ENCODE measurements at regions not wholly inside any gene's neighbourhood (a gene's known extent, or its start where the extent isn't known, plus 50 kb on each side); places are given as distances from the start of the nearest gene placed in this dataset.
"Not testable (repeated sequence)": the region's sequence is repeated elsewhere in the genome, so short reads cannot be mapped to it uniquely, and the experiment has no call there.

- TF ChIP-seq CTCF (IDR thresholded peaks at IDR 0.05; ENCODE audit: insufficient read depth, low read length, missing control alignments) = no peak
- H3K4me3 ChIP-seq (ENCODE audit: low read depth, low read length) = no peak overlapping the region
- ChIA-PET CTCF (no interaction called here), POLR2A (no interaction called here)
- DNase-seq (ENCODE audit: low read depth, low spot score) = no peak
Measured at GRCh38 chr7:32659853-32660252, 164.6 kb downstream of the AVL9 start.

GRCh38 chr7:32658467-32658869 lies 163.2 kb downstream of the AVL9 start:
- no peak for TF ChIP-seq CTCF (IDR thresholded peaks at IDR 0.05; ENCODE audit: insufficient read depth, low read length, missing control alignments)
- DNase-seq (ENCODE audit: low read depth, low spot score) = no peak

DNA sequence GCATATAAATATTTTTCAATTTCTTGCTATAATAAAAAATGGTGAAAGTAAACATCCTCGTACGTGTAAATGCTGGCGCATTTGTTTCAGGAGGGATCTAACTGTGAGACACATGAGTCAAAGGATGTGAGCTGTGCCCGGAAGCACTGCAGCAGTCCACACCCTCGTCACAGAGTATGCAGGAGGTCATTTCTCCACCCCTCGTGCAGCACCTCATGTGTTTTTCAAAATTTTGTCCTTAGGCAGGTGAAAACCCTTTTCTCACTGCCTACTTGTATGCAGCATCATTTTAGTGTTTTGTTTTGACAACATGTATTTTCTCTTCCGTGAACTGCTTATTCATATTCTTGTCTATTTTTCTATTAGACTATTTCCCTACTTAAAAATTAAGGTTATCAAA lies 162.7 kb downstream of the AVL9 start:
- ChIA-PET POLR2A (no interaction called here), CTCF (no interaction called here)
- no peak for TF ChIP-seq CTCF (IDR thresholded peaks at IDR 0.05; ENCODE audit: insufficient read depth, low read length, missing control alignments)
- DNase-seq (ENCODE audit: low read depth, low spot score) = no peak
- no peak overlapping the region for H3K4me3 ChIP-seq (ENCODE audit: low read depth, low read length)

More at GRCh38 chr7:32658467-32658869, 163.2 kb downstream of the AVL9 start:
- no peak overlapping the region for H3K4me3 ChIP-seq (ENCODE audit: low read depth, low read length)
- CTCF ChIA-PET = no interaction called here
- POLR2A ChIA-PET = no interaction called here

- POLR2A ChIA-PET; DNase-seq (ENCODE audit: low read depth, low spot score); CTCF ChIA-PET; H3K4me3 ChIP-seq (ENCODE audit: low read depth, low read length): not testable (repeated sequence)
Measured at GRCh38 chr7:32654549-32654948, 159.3 kb downstream of the AVL9 start.

- CTCF ChIA-PET; H3K4me3 ChIP-seq (ENCODE audit: low read depth, low read length); DNase-seq (ENCODE audit: low read depth, low spot score); POLR2A ChIA-PET: not testable (repeated sequence)
Measured at GRCh38 chr7:32650356-32650755, 155.1 kb downstream of the AVL9 start.

GRCh38 chr7:32648408-32649156 lies 153.3 kb downstream of the AVL9 start:
- CTCF ChIA-PET = no interaction called here
- no peak for TF ChIP-seq CTCF (IDR thresholded peaks at IDR 0.05; ENCODE audit: insufficient read depth, low read length, missing control alignments)
- no peak for DNase-seq (ENCODE audit: low read depth, low spot score)
- no peak overlapping the region for H3K4me3 ChIP-seq (ENCODE audit: low read depth, low read length)
- POLR2A ChIA-PET = no interaction called here

DNA sequence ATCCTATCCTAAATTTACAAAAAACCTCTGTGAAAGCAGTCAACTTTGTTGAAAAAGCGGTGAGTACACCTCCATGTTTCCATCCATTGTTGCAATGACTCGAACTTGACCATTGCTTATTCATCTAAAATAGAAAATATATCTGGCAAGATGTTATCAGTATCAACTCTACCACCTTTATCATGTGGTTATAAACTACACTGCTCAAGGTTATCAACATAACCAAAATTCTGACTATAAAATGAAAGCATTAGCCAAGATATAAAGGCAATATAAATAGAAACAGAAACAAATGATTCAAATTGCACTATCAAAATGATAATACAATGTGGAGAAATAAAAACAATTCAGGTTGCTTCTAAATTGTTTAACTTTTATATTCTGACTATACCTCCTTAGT lies 150.0 kb downstream of the AVL9 start:
- POLR2A ChIA-PET; CTCF ChIA-PET; H3K4me3 ChIP-seq (ENCODE audit: low read depth, low read length); DNase-seq (ENCODE audit: low read depth, low spot score): not testable (repeated sequence)

DNA sequence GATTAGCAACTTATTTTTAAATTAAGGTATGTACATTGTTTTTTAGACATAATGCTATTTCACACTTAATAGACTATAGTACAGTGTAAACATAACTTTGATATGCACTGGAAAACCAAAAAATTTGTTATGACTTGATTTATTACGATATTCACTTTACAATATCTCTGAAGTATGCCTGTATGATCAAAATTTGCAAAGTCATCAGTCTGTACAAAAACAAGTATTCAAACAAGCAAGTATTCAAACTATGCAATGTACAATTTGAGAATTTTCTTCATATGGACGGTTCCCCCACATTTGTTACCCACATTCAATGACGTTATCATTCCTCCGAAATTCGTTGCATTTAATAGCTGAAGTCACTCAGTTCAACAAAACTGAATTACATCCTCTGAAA lies 147.9 kb downstream of the AVL9 start:
- TF ChIP-seq CTCF (IDR thresholded peaks at IDR 0.05; ENCODE audit: insufficient read depth, low read length, missing control alignments) = no peak
- POLR2A ChIA-PET = no interaction called here
- CTCF ChIA-PET = no interaction called here
- no peak for DNase-seq (ENCODE audit: low read depth, low spot score)
- H3K4me3 ChIP-seq (ENCODE audit: low read depth, low read length) = no peak overlapping the region
